Ishikawa (cell line): ENCODE measurements at regions not wholly inside any gene's neighbourhood (a gene's known extent, or its start where the extent isn't known, plus 50 kb on each side); places are given as distances from the start of the nearest gene placed in this dataset.

Experiments
- CEBPB ChIP-seq: IDR thresholded peaks from 2 replicates; pipeline ENCODE4 v1.6.1; 2012
- CREB1 ChIP-seq: IDR thresholded peaks from 2 replicates; pipeline ENCODE4 v1.6.1; 2012; ENCODE audit warnings: low read depth
- EGR1 ChIP-seq: IDR thresholded peaks from 2 replicates; pipeline ENCODE4 v1.6.1; 2012
- EP300 ChIP-seq: IDR thresholded peaks from 2 replicates; pipeline ENCODE4 v1.6.1; 2012; ENCODE audit warnings: borderline replicate concordance
- MAX ChIP-seq: IDR thresholded peaks from 2 replicates; pipeline ENCODE4 v1.6.1; 2012
- NFIC ChIP-seq: IDR thresholded peaks from 2 replicates; pipeline ENCODE4 v1.6.1; 2012
- RAD21 ChIP-seq: IDR thresholded peaks from 2 replicates; pipeline ENCODE4 v1.6.1; 2012; ENCODE audit warnings: low read depth
- REST ChIP-seq: IDR thresholded peaks from 2 replicates; pipeline ENCODE4 v1.6.1; 2012; ENCODE audit warnings: low read depth, mild to moderate bottlenecking
- TAF1 ChIP-seq: IDR thresholded peaks from 2 replicates; pipeline ENCODE4 v1.6.1; 2012; ENCODE audit warnings: low read depth, mild to moderate bottlenecking
- TCF12 ChIP-seq: IDR thresholded peaks from 2 replicates; pipeline ENCODE4 v1.6.1; 2012; ENCODE audit warnings: low read depth
- TEAD4 ChIP-seq: IDR thresholded peaks from 2 replicates; pipeline ENCODE4 v1.6.1; 2012
- USF1 ChIP-seq: IDR thresholded peaks from 2 replicates; pipeline ENCODE4 v1.6.1; 2012
- YY1 ChIP-seq: IDR thresholded peaks from 2 replicates; pipeline ENCODE4 v1.6.1; 2012; ENCODE audit warnings: low read depth
- ZBTB7A ChIP-seq: IDR thresholded peaks from 2 replicates; pipeline ENCODE4 v1.6.1; 2012; ENCODE audit warnings: low read depth

GRCh38 chr3:30513374-30514152 is 92.8 kb upstream of the TGFBR2 start:
- no peak for TF ChIP-seq EGR1
- no peak for TF ChIP-seq TAF1
- no peak for TF ChIP-seq YY1
- TF ChIP-seq ZBTB7A, result no peak
- no peak for TF ChIP-seq USF1
- no peak for TF ChIP-seq MAX
- TF ChIP-seq TEAD4, result no peak
- TF ChIP-seq REST, result no peak
- TF ChIP-seq EP300, result no peak
- no peak for TF ChIP-seq CEBPB
- TF ChIP-seq CREB1, result no peak

- TF ChIP-seq MAX (no peak), NFIC (peak; percentile 31; the same call in 1 of the 2 replicates)
Measured at GRCh38 chr3:30516238-30516637, 90.2 kb upstream of the TGFBR2 start.

- TF ChIP-seq NFIC, result peak; percentile 37
- TF ChIP-seq RAD21, result peak; percentile 22; the same call in 1 of the 2 replicates
- TF ChIP-seq MAX, result peak; percentile 26; the same call in 1 of the 2 replicates
- TF ChIP-seq EP300, result no peak
Measured at GRCh38 chr3:30518181-30518864, 88.1 kb upstream of the TGFBR2 start.

GRCh38 chr3:30518872-30519271 is 87.5 kb upstream of the TGFBR2 start:
- TF ChIP-seq ZBTB7A, result no peak

- no peak for TF ChIP-seq MAX
- TF ChIP-seq CREB1, result no peak
- no peak for TF ChIP-seq EP300
- no peak for TF ChIP-seq ZBTB7A
- TF ChIP-seq RAD21, result no peak
- no peak for TF ChIP-seq YY1
- no peak for TF ChIP-seq USF1
- TF ChIP-seq TCF12, result no peak
- TF ChIP-seq NFIC, result no peak
- TF ChIP-seq EGR1, result no peak
- no peak for TF ChIP-seq CEBPB
Measured at GRCh38 chr3:30520699-30521098, 85.7 kb upstream of the TGFBR2 start.

GRCh38 chr3:30521156-30521715 is 85.2 kb upstream of the TGFBR2 start:
- TF ChIP-seq EP300, result no peak
- TF ChIP-seq ZBTB7A, result no peak
- TF ChIP-seq RAD21, result no peak
- TF ChIP-seq EGR1, result no peak
- no peak for TF ChIP-seq NFIC
- no peak for TF ChIP-seq CEBPB
- no peak for TF ChIP-seq REST
- no peak for TF ChIP-seq TAF1
- TF ChIP-seq YY1, result no peak
- no peak for TF ChIP-seq TEAD4
